SK-N-MC (cell line): ENCODE measurements at regions not wholly inside any gene's neighbourhood (a gene's known extent, or its start where the extent isn't known, plus 50 kb on each side); places are given as distances from the start of the nearest gene placed in this dataset.

Source experiments
- EZH2 ChIP-seq: fragments of 200-600 bp; sonication (generic); IDR thresholded peaks from one replicate; pipeline ENCODE4 v1.6.1; 2017; ENCODE audit warnings: antibody characterized with exemption
- POLR2AphosphoS5 ChIP-seq: IDR thresholded peaks from 2 replicates; pipeline ENCODE4 v1.6.1; 2012; ENCODE audit warnings: mild to moderate bottlenecking, low read depth, low read length, borderline replicate concordance

- TF ChIP-seq POLR2AphosphoS5 (no peak), EZH2 (no peak)
Measured at GRCh38 chr2:120496759-120497158, 150.8 kb downstream of the INHBB start.
